Endothelial cell of umbilical vein (primary cell): ENCODE measurements at regions not wholly inside any gene's neighbourhood (a gene's known extent, or its start where the extent isn't known, plus 50 kb on each side); places are given as distances from the start of the nearest gene placed in this dataset.

Experiments used
- BruUV-seq: library from RNA; stranded (reverse); fragments of 400-500 nt; replicated peaks from 2 replicates; lab custom pipeline; 2021; lab: Mats Ljungman, UMichigan
- CTCF ChIA-PET: fragments of 300-600, 350-600 bp; sonication (Branson Sonifier 250); formaldehyde crosslinking; loops from one replicate; lab custom pipeline; 2021; ENCODE audit warnings: antibody characterized with exemption, inconsistent platforms; lab: Charles Lee
- POLR2A ChIA-PET: fragments of 300-600, 350-600 bp; sonication (Branson Sonifier 250); formaldehyde crosslinking; loops from one replicate; lab custom pipeline; 2021; ENCODE audit warnings: antibody characterized with exemption, inconsistent platforms; lab: Charles Lee
- DNase-seq: peaks from one replicate; pipeline ENCODE4 v3.0.0-alpha.2; 2011; ENCODE audit warnings: low read depth, low spot score
- FAIRE-seq: peaks from 2 replicates; lab custom pipeline; 2011; peaks lifted over from hg19 to GRCh38; lab: Jason Lieb, UNC
- H2AFZ ChIP-seq: 2 replicates; pipeline ENCODE4 v1.6.0; 2012; ENCODE audit warnings: low read depth, low read length, control low read depth, inconsistent platforms
- H3K27ac ChIP-seq: 2 replicates; pipeline ENCODE4 v1.5.1; 2011; ENCODE audit warnings: low read depth, mild to moderate bottlenecking, control low read depth, low read length, moderate library complexity; ENCODE audit not compliant: insufficient read depth
- H3K27me3 ChIP-seq, 2 experiments: 2 replicates each; pipeline versions ENCODE4 v1.6.0 to v1.6.1; 2011; ENCODE audit warnings: low read length in 2 of 2, mixed read lengths in 1 of 2; ENCODE audit not compliant: control insufficient read depth in 2 of 2, insufficient read depth in 2 of 2
- H3K36me3 ChIP-seq, 2 experiments: 2 replicates in 1 of 2; 3 replicates in 1 of 2; pipeline ENCODE4 v1.5.1; 2011; ENCODE audit warnings: low read length in 2 of 2, mild to moderate bottlenecking in 1 of 2, moderate library complexity in 1 of 2; ENCODE audit not compliant: control insufficient read depth in 2 of 2, insufficient read depth in 2 of 2; ENCODE audit errors: extremely low read depth in 1 of 2
- H3K4me1 ChIP-seq: 3 replicates; pipeline ENCODE4 v1.5.1; 2011; ENCODE audit warnings: mild to moderate bottlenecking, low read length; ENCODE audit not compliant: control insufficient read depth, insufficient read depth; ENCODE audit errors: extremely low read depth
- H3K4me2 ChIP-seq: 2 replicates; pipeline ENCODE4 v1.6.1; 2011; ENCODE audit warnings: low read length, control low read depth, mixed read lengths; ENCODE audit not compliant: insufficient read depth
- H3K4me3 ChIP-seq, 3 experiments: fragments of 200-600 bp in 1 of 3; sonication (generic), shearing (Covaris generic) in 1 of 3; replicated peaks in 1 of 3; 2 replicates each; pipeline ENCODE4 v1.5.1; 2011 to 2016; ENCODE audit warnings: control low read depth in 3 of 3, low read length in 3 of 3, mild to moderate bottlenecking in 2 of 3, inconsistent platforms in 1 of 3, low read depth in 1 of 3, moderate library complexity in 1 of 3; ENCODE audit not compliant: insufficient read depth in 1 of 3
- H3K79me2 ChIP-seq: 2 replicates; pipeline ENCODE4 v1.6.0; 2012; ENCODE audit warnings: low read length, inconsistent platforms; ENCODE audit not compliant: control insufficient read depth, insufficient read depth
- H3K9ac ChIP-seq: replicated peaks from 2 replicates; pipeline ENCODE3; 2011; ENCODE audit warnings: low read length, control low read depth; ENCODE audit not compliant: insufficient read depth; ENCODE audit errors: extremely low read depth
- H3K9me1 ChIP-seq: replicated peaks from 3 replicates; pipeline ENCODE4 v1.6.0; 2011; ENCODE audit warnings: mild to moderate bottlenecking, low read length; ENCODE audit not compliant: control insufficient read depth, insufficient read depth; ENCODE audit errors: extremely low read depth
- H3K9me3 ChIP-seq: replicated peaks from 2 replicates; pipeline ENCODE4 v1.5.1; 2012; ENCODE audit warnings: low read length, inconsistent platforms; ENCODE audit not compliant: control insufficient read depth, insufficient read depth
- H4K20me1 ChIP-seq: replicated peaks from 2 replicates; pipeline ENCODE3; 2011; ENCODE audit warnings: mild to moderate bottlenecking, low read length; ENCODE audit not compliant: control insufficient read depth, insufficient read depth; ENCODE audit errors: extremely low read depth
- CTCF ChIP-seq, 2 donors: IDR thresholded peaks; 1 replicate in 1 of 2; 2 replicates in 1 of 2; pipeline ENCODE4 v1.5.1; 2011; ENCODE audit warnings: low read length in 2 of 2, mild to moderate bottlenecking in 2 of 2, moderate library complexity in 2 of 2, control low read depth in 1 of 2, inconsistent platforms in 1 of 2, low read depth in 1 of 2; ENCODE audit not compliant: insufficient read depth in 1 of 2; ENCODE audit errors: extremely low read depth in 1 of 2
- EZH2 ChIP-seq: IDR thresholded peaks from 2 replicates; pipeline ENCODE4 v1.6.1; 2012; ENCODE audit warnings: borderline replicate concordance, low read depth, mild to moderate bottlenecking, moderate library complexity, low read length, inconsistent platforms; ENCODE audit not compliant: severe bottlenecking
- FOS ChIP-seq: IDR thresholded peaks from 2 replicates; pipeline ENCODE4 v1.6.1; 2011; ENCODE audit warnings: mild to moderate bottlenecking, low read length, moderate library complexity, borderline replicate concordance; ENCODE audit not compliant: insufficient read depth
- GATA2 ChIP-seq: IDR thresholded peaks from 2 replicates; pipeline ENCODE4 v1.7.0; 2011; ENCODE audit warnings: low read depth, mild to moderate bottlenecking, moderate library complexity, mixed read lengths, low read length; ENCODE audit not compliant: insufficient read length, insufficient read depth
- JUN ChIP-seq: IDR thresholded peaks from 2 replicates; pipeline ENCODE4 v1.6.1; 2011; ENCODE audit warnings: borderline replicate concordance, low read depth; ENCODE audit not compliant: insufficient read length, insufficient read depth
- MAX ChIP-seq: IDR thresholded peaks from 2 replicates; pipeline ENCODE4 v1.6.1; 2011; ENCODE audit not compliant: insufficient read depth, insufficient read length
- MYC ChIP-seq: IDR thresholded peaks from one replicate; pipeline ENCODE4 v1.6.1; 2011; ENCODE audit warnings: mild to moderate bottlenecking, low read depth, low read length
- POLR2A ChIP-seq: IDR thresholded peaks from 2 replicates; pipeline ENCODE4 v1.6.1; 2012; ENCODE audit warnings: low read depth, mild to moderate bottlenecking, control low read depth, low read length
- POLR2AphosphoS5 ChIP-seq: IDR thresholded peaks from 2 replicates; pipeline ENCODE4 v1.6.1; 2012; ENCODE audit warnings: low read depth, mild to moderate bottlenecking, control low read depth, low read length, moderate library complexity; ENCODE audit not compliant: insufficient read depth
- dilution Hi-C: fragments of 300-500 bp; cut with MboI; formaldehyde crosslinking; loops from one replicate; pipeline ENCODE4 v1.15.0; 2019; ENCODE audit warnings: low sequenced_read_pairs; ENCODE audit not compliant: extremely low pct_ligation_motif_present
- intact Hi-C: fragments of 100-400 bp; cut with micrococcal nuclease; formaldehyde crosslinking; loops from one replicate; pipeline ENCODE4 v1.10.0; 2022

GRCh38 chr15:70197945-70198361, 100.2 kb upstream of the TLE3 start:
- no peaks in the 10 kb centered on the region for H3K36me3 ChIP-seq
- H3K27me3 ChIP-seq = peaks cover 0 to 4% of the 10 kb centered on the region in 2 experiments
- intact Hi-C loops (no loop called here), dilution Hi-C loops (no loop called here)
- no TSS peak for BruUV-seq
- no peaks in the 10 kb centered on the region for H3K9me1 ChIP-seq
- no peak overlapping the region for H3K27ac ChIP-seq
- FAIRE-seq (no peak), DNase-seq (no peak)
- POLR2A ChIA-PET = no interaction called here
- H3K9me3 ChIP-seq = no peaks in the 10 kb centered on the region
- H4K20me1 ChIP-seq = no peaks in the 10 kb centered on the region
- TF ChIP-seq POLR2A (no peak), CTCF (IDR thresholded peaks at IDR 0.05; ENCODE audit: extremely low read depth in 1 of 2, insufficient read depth in 1 of 2, low read depth in 1 of 2, low read length in 2 of 2) (no peak), JUN (no peak), MYC (no peak), MAX (no peak), GATA2 (no peak), EZH2 (no peak), POLR2AphosphoS5 (no peak), FOS (no peak)
- no peak overlapping the region for H3K9ac ChIP-seq
- no peak overlapping the region for H3K4me3 ChIP-seq
- no peaks in the 10 kb centered on the region for H3K79me2 ChIP-seq
- H2AFZ ChIP-seq = no peak overlapping the region
- CTCF ChIA-PET = no interaction called here
- no peak overlapping the region for H3K4me2 ChIP-seq
- no peaks in the 10 kb centered on the region for H3K4me1 ChIP-seq
